ENCODE measurements at regions not wholly inside any gene's neighbourhood (a gene's known extent, or its start where the extent isn't known, plus 50 kb on each side); places are given as distances from the start of the nearest gene placed in this dataset.
"Not testable (repeated sequence)": the region's sequence is repeated elsewhere in the genome, so short reads cannot be mapped to it uniquely, and the experiment has no call there.

DNA sequence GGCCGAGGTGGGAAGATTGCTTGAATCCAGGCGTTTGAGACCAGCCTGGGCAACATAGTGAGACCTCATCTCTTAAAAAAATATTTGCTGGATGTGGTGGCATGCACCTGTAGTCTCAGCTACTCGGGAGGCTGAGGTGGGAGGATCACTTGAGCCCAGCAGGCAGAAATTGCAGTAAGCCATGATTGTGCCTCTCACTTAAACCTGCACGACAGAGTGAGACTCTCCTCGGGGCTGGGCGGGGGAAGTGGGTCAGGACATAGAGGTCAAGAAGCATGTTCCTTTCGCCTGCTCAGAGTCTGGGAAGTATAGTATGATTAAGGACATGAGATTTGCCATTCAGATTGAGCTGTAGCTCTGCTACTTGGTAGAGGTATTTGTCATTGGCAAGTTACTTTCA, 52.3 kb downstream of the SEPTIN7 start:
- not testable (repeated sequence) for DNase-seq

DNA sequence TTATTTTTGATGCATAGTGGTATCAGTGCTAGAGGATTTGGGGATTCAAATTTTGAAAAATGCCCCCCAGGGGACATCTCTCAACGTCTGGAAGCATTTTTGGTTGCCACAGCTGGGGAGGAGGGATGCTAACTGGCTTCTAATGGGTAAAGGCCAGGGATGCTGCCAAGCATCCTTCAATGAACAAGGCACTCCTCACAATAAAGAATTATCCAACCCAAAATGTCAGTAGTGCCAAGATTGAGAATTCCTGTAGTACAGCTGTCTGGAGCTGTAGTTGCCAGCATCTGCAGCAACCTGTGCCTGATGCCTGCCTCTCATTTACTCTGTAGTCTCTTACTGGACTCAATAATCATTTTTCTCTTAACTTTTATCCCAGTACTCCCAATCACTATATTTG, 53.5 kb downstream of the SEPTIN7 start:
- no peak for DNase-seq

GRCh38 chr7:35856175-35856574, 55.3 kb downstream of the SEPTIN7 start:
- DNase-seq, result no peak

DNA sequence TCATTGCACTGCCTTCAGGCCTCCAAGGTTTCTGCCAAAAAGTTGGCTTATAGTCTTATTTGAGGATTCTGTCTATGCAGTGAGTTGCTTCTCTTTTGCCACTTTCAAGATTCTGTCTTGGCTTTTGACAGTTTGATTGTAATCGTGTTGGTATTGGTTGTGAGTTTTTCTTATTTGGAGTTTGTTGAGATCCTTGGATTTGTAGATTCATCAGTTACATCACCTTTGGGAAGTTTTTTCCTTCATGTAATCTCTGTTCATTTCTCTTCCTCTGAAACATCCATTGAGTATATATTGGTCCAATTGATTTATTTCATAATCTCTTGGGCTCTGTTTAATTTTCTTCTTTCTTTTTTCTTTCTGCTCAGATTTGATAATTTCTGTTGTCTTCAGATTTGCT, 59.8 kb downstream of the SEPTIN7 start:
- no peak for DNase-seq

GRCh38 chr7:35865287-35865686, 64.4 kb downstream of the SEPTIN7 start:
- no peak for DNase-seq

GRCh38 chr7:35866186-35866585, 65.3 kb downstream of the SEPTIN7 start:
- DNase-seq, result no peak

- DNase-seq, result not testable (repeated sequence)
Measured at GRCh38 chr7:35869117-35869516, 68.3 kb downstream of the SEPTIN7 start.

GRCh38 chr7:35869810-35870209, 69.0 kb downstream of the SEPTIN7 start:
- DNase-seq, result no peak

DNA sequence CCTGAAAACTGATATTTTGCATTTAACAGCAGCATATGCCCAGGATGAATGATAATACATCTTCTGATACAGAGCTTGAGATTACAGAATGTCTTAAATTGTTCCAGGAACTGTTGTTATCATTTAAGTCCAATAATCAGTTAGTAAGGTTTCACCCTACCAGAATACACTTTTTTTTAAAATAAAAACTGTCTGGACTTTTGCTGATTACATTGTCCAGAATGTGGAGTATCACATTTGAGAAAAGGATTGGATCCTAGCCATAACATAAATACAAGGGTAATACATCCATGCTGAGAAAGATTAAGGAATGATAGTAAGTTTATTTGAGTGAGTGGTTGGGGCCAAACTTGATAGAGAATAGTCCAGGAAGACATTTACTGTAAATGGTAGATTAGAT, 71.0 kb downstream of the SEPTIN7 start:
- no peak for DNase-seq

GRCh38 chr7:35874886-35875285, 74.0 kb downstream of the SEPTIN7 start:
- no peak for DNase-seq

DNA sequence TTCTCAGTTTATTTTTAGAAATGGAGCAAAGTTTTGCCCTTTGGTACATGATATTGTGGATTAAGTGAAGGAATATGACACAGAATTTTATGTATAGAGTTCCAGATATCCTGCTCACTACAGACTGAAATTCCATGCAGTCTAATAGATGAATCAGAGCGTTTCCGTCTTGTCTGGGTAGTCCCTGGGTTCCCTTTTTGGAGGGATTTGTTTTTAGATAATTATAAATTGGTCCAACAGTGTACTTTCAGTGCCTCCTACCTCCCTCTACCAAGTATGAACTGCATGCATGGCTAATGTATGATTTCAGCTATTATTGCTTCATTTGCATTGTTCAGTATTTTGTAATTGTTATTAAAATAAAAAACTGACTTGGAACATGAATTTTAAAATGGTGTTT, 74.4 kb downstream of the SEPTIN7 start:
- no peak for DNase-seq

DNA sequence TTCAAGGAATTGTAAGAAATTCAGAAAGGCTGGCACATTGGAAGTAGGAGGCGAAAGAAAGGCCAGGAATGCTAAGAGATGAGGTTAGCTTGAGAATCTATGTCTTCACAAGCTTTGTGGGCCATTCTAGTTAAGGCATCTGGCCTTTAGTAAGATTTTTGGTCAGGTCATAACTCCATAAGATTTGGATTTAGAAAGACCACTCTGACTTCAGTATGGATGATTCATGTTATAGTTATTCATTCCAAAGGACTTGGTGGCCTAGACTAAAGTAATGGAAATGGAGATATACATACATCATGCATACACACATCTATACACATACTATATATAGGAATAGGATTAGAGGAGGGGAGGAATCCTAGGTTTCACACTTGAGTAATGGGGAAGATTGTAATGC, 77.5 kb downstream of the SEPTIN7 start:
- no peak for DNase-seq

DNA sequence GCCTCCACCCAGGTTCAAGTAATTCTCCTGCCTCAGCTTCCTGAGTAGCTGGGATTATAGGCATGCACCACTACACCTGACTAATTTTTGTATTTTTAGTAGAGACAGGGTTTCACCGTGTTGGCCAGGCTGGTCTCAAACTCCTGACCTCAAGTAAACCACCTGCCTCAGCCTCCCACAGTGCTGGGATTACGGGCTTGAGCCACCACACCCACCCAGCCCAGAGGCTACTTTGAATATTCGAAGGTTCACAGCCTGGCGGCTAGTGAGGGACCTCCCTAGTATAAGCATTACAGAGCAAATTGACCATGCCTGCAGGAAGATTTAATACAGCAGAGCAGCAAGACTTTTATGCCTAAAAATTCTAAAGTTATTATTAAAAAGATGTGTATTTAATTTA, 86.6 kb downstream of the SEPTIN7 start:
- not testable (repeated sequence) for DNase-seq

DNA sequence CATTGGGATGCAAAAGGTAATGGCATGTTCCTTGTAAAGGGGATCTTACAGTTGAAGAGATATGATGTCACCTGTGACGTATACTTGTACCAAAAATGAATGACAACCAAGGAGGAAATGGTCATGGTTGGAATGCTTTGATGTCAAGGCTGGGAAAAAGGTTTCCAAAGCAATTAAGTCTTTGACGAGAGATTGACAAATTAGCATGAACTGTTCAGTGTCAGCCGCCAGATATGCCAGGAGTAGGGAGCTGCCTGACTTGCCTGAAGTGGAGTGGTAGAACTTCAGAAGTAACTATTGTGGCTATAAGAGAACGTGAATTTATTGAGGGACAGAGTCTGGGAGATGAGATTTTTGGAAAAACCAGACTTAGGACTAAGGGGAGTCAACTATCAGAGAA, 88.1 kb downstream of the SEPTIN7 start:
- no peak for DNase-seq

GRCh38 chr7:35889870-35890269, 89.0 kb downstream of the SEPTIN7 start:
- DNase-seq, result no peak

GRCh38 chr7:35891004-35891830, 90.4 kb downstream of the SEPTIN7 start:
- DNase-seq, result no peak

DNA sequence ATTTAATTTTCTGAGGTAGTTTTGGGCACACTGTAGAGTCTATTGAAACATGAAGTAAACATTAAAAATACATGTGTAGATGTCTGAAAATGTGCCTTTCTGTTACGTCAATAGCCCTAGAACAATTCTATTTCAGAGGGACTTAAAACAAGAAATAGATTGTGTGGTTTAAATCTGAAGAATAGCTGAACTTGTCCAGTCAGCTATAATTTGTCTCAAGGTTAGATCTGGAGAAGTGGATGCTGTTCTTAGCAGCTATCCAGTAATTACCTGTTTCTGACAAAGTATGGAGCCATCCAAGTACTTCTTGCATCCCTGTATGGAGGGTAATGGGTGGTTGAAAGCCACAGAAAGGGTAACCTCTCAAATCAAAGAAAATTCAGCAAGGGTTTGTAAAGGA, 92.8 kb downstream of the SEPTIN7 start:
- no peak for DNase-seq

DNA sequence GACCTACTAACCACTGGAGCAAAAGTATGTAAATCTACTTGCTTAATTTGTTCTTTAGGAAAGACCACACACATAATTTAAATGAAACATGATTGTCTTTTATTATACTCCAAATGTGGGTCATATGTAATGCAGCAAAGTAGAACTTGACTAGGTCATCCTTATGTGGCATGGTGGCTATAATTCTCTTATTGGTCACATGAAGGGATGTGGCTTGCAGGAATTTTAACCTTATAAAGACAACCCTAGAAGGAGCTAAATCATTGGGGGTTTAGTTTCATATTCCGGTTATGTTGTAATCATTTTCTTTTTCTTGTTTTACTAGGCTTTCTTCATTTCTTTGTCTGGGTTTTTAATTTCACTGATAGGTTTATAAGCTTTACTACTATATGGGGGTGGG, 93.9 kb downstream of the SEPTIN7 start:
- DNase-seq, result no peak

GRCh38 chr7:35900651-35901050, 99.8 kb downstream of the SEPTIN7 start:
- DNase-seq, result no peak

DNA sequence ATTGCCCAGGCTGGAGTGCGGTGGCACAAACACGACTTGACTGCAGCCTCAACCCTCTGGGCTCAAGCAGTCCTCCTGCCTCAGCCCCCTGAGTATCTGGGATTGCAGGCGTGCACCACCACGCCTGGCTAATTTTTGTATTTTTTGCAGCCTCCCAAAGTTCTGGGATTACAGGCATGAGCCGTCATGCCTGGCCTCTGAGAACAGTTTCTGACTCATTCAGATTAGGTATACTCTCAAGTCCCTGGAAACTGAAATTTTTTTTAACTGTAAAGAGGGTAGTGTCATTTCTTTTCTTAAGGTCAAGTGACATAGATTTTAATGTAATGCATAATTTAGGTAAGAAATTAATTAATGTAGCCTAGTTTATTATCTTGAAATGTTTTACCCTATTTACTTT, 104.7 kb downstream of the SEPTIN7 start:
- DNase-seq, result no peak

DNA sequence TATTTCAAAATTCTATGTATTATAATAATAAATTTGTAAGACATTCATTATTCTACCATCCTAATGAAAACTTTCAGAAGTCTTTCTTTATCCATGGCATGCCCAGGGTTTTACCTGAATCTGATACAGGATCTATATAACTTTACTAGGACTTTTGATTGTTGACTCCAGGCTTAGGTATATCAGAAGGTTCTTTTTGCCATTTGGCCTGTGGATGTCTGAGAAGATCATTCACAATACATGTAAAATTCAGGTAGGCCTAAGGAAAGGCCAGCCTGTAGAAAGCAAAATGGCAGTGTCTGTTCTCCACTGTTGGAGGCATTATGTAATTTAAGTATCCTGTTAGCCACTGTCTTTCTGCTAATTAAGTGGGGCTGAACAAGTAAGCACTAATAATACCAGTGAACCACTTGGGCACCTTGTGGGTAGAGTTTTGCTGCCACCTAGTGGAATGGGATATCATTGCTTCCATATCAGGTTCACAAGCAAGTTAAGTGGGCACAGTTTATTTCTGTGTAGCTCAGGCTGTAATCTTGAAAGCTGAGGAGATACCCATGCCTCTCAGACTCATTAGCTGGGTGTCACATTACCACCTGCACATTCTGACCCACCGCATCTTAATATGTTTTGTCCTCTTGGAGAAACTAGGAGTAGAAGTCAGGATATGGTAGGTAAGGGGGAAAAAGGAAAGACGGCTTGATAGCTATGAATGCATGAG, 105.5 kb downstream of the SEPTIN7 start:
- DNase-seq, result peak; percentile 54

DNA sequence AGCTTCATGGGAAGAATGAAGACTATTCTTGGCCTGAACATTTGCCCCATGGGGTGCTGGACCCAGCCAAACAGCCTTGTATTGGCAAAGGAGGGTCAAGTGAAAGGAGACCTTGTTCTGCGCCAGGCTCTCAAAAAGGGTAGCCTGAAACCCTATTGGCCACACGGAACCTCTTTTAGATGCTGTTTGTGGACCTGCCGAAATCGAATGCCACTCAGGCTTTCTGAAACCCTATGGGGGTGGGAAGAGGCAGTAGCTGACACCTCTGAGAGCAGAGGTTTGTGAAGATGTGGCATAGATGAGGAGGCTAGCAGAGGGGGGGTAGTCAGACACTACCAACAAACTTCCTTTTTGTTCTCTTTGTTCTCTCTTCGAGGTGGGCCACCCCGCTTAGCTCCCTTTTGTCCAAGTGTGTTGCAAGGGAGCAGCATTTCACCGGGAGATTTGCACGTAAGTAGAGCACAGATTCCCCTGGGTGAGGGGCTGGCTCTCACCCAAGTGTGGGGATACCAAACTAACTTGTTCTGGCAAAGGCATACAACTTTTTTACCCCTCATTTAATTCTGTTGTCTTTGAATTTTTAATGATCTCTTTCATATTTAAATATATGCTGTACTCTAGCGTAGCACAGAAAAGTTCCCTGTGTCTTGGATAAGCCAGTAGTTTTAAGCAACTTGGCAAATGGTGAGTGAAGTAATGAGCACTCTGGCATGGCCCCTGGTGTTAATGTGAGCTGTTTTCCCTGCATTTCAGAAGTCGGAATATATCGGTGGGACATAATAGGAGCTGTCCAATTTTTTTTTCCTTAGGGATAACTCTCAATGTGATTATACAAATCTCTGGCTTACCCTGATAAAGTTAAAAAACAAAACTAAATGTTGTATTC, 107.7 kb downstream of the SEPTIN7 start:
- no peak for DNase-seq

- no peak for DNase-seq
Measured at GRCh38 chr7:35909870-35910357, 109.1 kb downstream of the SEPTIN7 start.

Data from NCI-H1417 treated with DMSO at 0.1 percent for 48 hours (cell line).